GM19468 (cell line): ENCODE measurements at regions not wholly inside any gene's neighbourhood (a gene's known extent, or its start where the extent isn't known, plus 50 kb on each side); places are given as distances from the start of the nearest gene placed in this dataset.
"Not testable (repeated sequence)": the region's sequence is repeated elsewhere in the genome, so short reads cannot be mapped to it uniquely, and the experiment has no call there.

Source experiments
- ATAC-seq: cut with Tn5 transposase; IDR thresholded peaks from one replicate; pipeline ENCODE4 v1.9.1; 2021; ENCODE audit warnings: mild to moderate bottlenecking, moderate library complexity, moderate number of reproducible peaks; ENCODE audit not compliant: unreplicated experiment; ENCODE audit errors: extremely low read depth

GRCh38 chr6:158920311-158920905, 79.6 kb downstream of the RSPH3 start:
- ATAC-seq, result no peak

GRCh38 chr6:158919865-158920264, 80.1 kb downstream of the RSPH3 start:
- no peak for ATAC-seq

GRCh38 chr6:158916617-158917016, 83.4 kb downstream of the RSPH3 start:
- ATAC-seq, result no peak

GRCh38 chr6:158914923-158915322, 85.1 kb downstream of the RSPH3 start:
- no peak for ATAC-seq

- ATAC-seq, result no peak
Measured at GRCh38 chr6:158913580-158913979, 86.4 kb downstream of the RSPH3 start.

- no peak for ATAC-seq
Measured at GRCh38 chr6:158912655-158913054, 87.3 kb downstream of the RSPH3 start.

- ATAC-seq, result no peak
Measured at GRCh38 chr6:158911746-158912480, 88.1 kb downstream of the RSPH3 start.

GRCh38 chr6:158910484-158911440, 89.2 kb downstream of the RSPH3 start:
- ATAC-seq, result no peak

GRCh38 chr6:158909938-158910337, 90.1 kb downstream of the RSPH3 start:
- no peak for ATAC-seq

- ATAC-seq, result no peak
Measured at GRCh38 chr6:158908606-158909005, 89.4 kb upstream of the EZR start.

- no peak for ATAC-seq
Measured at GRCh38 chr6:158907931-158908330, 88.8 kb upstream of the EZR start.

GRCh38 chr6:158906926-158907325, 87.8 kb upstream of the EZR start:
- no peak for ATAC-seq

- no peak for ATAC-seq
Measured at GRCh38 chr6:158905277-158905676, 86.1 kb upstream of the EZR start.

- no peak for ATAC-seq
Measured at GRCh38 chr6:158903801-158904200, 84.6 kb upstream of the EZR start.

- ATAC-seq, result no peak
Measured at GRCh38 chr6:158900663-158901312, 81.6 kb upstream of the EZR start.

GRCh38 chr6:158897236-158897635, 78.1 kb upstream of the EZR start:
- no peak for ATAC-seq

- no peak for ATAC-seq
Measured at GRCh38 chr6:158895661-158896060, 76.5 kb upstream of the EZR start.

GRCh38 chr6:158894193-158894592, 75.0 kb upstream of the EZR start:
- ATAC-seq, result no peak

- no peak for ATAC-seq
Measured at GRCh38 chr6:158892266-158892665, 73.1 kb upstream of the EZR start.

- not testable (repeated sequence) for ATAC-seq
Measured at GRCh38 chr6:158891560-158891959, 72.4 kb upstream of the EZR start.
